ENCODE measurements at regions not wholly inside any gene's neighbourhood (a gene's known extent, or its start where the extent isn't known, plus 50 kb on each side); places are given as distances from the start of the nearest gene placed in this dataset.

DNA sequence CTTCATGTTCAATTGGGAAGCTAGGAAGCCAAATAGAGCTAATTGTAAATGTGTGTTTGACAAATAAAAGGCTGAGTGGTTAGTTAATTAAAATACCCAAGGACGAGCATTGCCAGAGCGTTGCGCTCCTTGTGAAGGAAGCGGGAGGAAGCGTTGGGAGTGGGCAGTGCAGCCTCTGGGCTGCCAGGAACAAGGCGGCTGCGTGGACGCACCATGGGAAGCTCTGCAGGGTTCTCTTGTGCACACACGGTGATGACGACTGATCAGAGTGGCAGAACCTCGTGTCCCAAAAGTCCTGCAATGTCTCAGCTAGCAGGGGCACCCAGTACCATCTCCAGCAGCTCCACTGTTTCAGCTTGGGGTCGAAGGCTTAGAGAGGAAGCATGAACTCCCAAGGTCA, 546.6 kb upstream of the TMEM132C start:
- DNase-seq (ENCODE audit: low read depth in 2 of 2) = no peak

DNA sequence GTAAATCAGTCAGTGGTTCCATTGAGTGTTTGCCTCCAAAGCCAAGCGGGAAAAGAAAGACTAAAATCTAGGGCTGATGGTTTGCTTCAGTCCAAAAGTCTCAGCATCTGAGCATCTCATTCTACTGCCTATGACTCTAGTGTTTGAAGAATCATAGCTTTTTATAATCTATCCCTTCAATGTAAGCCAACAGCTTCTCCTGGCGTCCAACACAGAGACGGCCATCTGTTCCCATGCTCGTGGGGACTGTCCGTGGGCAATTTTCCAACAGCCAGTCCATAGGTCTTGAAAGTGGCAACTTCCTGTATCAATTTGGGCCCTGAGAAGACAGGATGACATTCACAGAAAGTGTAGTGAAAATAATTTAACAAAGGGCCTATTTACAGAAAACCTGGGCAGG, 544.4 kb upstream of the TMEM132C start:
- DNase-seq (ENCODE audit: low read depth in 2 of 2) = no peak

DNA sequence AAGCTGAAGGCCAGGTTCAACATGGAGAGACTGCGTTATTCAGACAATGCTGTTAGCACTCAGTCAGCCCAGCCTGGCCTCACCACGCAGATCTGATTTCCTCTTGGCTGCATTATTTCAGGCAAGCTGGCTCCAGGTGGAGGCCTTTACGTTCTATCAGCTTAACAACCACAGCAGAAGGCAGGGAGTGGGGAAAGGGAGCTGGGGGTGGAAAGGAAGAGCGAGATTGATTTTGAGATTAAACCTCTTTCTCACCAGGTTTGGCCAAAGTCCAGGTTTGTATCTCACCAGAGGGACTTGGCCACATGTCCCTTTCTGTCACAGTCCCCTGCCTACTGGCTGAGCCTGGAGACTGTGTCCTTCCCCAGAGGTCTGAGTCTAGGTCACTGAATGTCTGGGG, 543.7 kb upstream of the TMEM132C start:
- no peak for DNase-seq (ENCODE audit: low read depth in 2 of 2)

DNA sequence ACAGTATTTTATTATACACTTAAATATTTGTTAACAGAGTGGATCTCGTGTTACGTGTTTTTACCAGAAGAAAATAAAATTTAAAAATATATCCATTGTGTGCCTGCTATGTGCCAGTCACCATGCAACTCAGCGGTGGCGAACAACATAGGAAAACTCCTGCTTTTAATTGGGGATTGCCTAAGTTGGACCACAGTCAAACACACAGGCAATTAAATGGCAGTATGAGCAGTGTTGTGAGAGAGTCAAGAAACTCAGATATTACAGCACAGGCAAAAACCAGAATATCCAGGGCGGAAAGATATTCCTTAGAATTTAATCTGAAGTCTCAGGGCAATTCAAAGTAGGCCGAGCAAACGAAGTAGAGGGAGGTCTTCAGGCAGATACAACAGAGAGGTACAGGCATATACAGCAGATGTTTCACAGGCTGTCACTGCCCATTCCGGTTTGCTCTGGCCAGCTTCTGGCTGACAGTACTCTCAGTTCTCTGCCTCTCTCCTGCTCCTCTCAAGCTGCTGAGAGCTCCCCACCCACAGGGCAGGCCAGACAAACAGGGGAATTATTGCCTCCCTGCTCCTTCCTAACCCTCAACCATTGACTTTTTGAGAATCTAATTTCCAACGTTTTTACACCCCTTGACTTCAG, 540.2 kb upstream of the TMEM132C start:
- DNase-seq (ENCODE audit: low read depth in 2 of 2) = no peak

DNA sequence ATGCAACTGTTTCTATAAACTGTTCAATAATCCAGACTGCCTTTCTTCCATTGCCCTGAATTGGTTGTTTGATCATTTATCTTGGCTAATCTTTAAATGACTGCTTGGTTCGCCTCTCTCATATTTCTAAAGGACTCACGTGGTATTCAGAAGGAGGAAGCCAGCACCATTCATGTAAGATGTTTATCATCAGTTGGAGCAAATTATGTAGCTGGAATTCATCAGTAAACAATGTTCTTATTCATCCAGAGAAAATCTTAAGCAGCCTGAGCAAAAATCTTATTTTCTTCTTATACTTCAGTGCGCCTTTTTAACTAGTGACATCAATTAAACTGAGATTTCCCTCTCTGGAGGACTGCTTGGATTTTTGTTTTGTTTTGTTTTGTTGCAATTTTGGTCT, 538.7 kb upstream of the TMEM132C start:
- no peak for DNase-seq (ENCODE audit: low read depth in 2 of 2)

DNA sequence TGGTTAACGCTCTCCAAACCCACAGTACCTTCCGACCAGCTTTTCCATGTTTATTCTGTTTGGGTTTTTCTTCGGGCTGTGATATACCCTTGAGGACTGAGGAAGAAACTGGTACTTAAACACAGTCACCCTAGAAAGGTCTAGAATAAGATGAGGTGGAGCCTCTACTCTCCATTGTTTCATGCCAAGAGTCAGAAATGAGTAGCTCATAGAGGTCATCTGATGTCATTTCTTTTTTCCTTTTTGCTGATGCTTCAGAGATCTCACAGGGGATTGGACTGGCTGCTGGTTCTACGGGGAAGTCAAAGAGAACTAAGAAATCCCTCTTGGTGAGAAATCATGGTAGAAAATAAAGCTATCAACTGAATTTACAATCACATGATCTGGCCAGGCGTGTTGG, 538.2 kb upstream of the TMEM132C start:
- DNase-seq (ENCODE audit: low read depth in 2 of 2) = no peak

DNA sequence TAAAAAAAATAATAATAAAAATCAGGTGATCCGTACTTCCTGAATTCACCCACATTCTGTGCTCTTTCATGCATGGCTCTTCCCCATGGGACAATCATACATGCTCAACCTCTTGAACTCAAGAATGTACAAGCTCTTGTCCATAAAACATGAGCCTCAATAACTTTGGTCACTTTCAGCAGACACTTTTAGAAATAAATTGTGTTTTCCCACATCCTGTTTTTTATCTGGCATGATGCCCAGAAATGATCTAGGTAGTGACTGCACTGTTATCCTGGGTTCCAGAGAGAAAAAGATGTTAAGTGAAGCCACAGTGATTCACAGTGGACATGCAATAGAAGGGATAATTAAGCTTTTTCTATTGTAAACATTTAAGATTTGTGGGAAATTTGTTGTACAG, 537.6 kb upstream of the TMEM132C start:
- no peak for DNase-seq (ENCODE audit: low read depth in 2 of 2)

DNA sequence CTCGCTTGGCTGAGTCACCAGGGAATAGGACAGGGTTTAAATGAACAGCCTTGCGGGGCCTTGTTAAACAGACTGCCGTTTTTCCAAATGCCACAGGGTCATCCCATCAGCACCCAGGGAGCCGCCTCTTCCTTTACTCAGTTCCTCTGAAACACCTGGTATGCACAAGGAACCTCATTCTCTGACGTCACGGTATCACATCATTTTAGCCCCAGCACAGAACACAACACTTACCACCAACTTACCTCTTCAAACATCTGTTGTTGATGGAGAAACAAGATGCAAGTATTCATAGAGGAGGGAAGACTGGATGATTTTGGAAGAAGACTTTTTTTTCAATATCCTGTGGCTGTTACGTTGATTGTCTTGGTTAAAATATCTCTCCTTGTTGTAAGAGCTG, 535.3 kb upstream of the TMEM132C start:
- no peak for DNase-seq (ENCODE audit: low read depth in 2 of 2)

DNA sequence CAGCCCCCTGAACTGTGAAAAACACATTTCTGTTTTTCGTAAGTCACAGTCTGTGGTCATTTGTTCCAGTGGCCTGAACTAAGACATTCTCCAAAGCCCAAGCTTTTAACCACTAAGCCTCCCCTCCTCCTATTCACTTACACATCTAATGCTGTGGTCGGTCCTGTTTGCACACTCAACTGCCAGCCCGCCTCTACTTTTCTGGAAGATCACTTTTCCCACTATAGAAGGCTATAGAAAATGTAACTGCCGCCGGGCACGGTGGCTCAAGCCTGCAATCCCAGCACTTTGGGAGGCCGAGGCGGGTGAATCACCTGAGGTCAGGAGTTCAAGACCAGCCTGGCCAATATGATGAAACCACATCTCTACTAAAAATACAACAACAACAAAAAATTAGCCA, 524.7 kb upstream of the TMEM132C start:
- DNase-seq (ENCODE audit: low read depth in 2 of 2) = no peak

DNA sequence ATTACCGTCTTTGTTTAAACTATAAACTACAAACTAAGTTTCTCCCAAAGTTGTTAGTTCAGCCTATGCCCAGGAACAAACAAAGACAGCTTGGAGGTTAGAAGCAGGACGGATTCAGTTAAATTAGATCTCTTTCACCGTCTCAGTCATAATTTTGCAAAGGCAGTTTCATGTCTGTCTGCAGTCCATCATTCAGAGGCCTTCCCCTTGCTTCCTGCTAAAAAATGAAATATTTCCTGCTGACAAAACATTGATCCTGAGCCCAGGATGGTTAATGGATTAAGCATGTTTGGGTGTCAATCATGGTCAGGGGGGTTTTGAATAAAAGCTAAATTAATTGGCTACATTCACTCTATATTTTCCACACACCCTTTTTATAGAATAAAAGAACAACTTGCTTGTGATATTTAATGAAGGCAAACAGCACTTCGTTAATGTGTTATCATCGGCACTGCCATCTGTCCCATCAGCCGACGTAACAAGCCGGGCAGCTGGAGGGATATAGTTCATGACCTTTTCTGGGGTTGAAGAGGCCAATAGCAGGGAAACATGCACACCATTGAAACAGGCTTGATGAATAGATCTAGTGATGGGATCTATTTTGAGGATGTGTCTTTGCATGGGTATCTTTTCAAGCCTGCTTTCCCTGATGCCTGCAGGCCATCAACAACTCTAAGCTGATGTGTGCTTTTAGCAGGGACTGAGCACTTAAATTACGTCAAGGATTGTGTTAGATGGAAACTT, 521.3 kb upstream of the TMEM132C start:
- DNase-seq (ENCODE audit: low read depth in 2 of 2) = peak; percentile 14 to 20

DNA sequence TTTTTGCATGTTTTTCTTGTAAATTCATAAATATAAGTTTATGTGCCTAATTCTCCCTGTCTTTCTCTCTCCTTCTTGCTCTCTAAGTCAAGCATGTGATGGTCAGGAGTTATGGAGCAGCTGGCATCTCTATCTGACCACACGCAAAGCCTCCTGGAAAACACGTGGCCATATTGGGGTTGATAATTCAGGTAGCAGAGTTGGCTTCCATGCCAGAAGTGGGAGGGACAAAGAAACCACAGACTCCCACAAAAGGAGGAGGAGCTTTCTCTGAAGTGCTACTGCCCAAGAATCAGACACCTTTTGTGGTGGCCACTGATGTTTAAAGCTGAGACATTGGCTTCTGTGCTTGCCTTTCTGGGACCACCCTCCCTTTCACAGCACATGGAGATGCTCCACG, 517.6 kb upstream of the TMEM132C start:
- DNase-seq (ENCODE audit: low read depth in 2 of 2) = no peak

DNA sequence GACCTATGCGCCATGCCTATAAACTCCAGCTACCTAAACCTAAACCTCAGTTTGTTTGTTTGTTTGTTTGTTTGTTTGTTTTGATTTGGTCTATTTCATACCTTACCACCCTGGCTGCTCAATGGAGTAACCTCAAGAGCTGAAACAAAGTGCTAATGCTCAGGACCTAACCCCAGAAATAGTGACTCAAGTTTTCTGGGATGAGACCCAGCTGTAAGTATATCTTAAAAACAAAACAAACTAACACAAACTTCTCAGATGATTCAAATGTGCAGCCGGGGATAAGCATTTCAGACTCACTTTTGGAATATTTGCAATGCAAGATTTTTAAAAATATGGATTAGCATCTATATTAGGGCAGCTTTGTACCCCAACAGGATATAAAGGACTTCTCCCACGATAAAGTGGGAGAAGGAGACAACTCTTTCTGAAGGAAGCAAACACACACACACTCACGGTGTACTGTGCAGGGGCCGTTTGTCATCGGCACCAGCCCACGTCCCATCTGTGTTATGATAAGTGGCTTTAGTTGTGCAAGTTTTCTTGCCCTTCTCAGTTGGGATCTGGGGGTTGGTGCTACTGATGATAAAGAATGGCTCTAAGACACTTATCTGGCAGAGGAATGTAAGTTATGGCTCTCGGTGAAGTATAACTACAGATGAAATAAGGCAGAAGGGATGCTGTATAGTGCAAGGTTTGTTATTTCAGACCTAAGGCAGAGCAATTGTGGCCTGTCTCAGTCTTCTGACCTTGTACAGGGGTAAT, 516.7 kb upstream of the TMEM132C start:
- no peak for DNase-seq (ENCODE audit: low read depth in 2 of 2)

DNA sequence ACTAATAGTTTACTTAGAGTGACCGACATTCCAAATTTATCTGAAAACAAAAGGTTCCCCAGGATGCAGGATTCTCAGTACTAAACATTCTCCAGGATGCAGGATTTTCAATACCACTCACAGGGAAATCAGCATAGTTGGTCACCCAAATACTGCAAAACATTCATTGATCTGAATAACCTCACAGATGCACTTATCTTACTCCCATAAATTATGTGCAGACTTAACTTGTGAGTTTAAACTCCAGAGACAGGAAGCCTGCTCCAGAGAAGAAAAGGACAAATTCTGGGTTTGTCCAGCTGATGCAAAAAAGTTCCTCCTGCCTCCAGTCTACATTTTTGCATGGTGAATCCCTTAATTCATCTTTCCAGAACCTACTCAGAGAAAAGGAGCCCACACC, 514.2 kb upstream of the TMEM132C start:
- DNase-seq (ENCODE audit: low read depth in 2 of 2) = no peak

DNA sequence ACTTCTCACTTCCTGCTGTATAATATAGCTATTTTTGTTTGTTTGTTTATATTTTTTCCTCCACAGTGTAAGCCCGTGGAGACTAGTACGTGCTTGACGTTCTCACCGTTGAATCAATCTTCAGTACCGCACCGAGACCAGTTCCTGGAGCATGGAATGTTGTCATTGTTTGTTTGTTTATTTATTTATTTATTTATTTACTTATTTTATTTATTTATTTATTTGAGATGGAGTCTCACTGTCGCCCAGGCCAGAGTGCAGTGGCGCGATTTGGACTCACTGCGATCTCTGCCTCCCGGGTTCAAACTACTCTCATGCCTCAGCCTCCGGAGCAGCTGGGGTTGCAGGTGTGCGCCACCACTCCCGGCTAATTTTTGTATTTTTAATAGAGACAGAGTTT, 506.6 kb upstream of the TMEM132C start:
- DNase-seq (ENCODE audit: low read depth in 2 of 2) = no peak

DNA sequence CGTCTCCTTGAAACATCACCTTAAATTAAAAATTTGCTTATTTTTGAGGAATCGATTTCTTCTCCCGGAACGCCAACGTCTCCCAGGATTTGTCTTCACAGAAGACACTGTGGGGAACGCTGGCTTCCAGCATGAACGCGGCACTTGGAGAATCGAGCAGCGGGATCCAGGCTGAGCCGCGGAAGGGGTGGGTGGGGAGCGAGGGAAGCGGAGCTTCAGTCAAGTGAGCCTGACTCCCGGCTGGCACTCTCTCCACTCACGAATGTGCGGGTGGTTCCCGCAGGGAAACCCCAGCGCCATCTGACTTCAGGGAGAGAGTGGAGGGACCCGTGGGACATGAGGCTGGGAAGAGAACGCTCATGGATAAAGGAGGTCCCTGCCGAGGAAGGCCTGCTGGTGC, 506.0 kb upstream of the TMEM132C start:
- no peak for DNase-seq (ENCODE audit: low read depth in 2 of 2)

DNA sequence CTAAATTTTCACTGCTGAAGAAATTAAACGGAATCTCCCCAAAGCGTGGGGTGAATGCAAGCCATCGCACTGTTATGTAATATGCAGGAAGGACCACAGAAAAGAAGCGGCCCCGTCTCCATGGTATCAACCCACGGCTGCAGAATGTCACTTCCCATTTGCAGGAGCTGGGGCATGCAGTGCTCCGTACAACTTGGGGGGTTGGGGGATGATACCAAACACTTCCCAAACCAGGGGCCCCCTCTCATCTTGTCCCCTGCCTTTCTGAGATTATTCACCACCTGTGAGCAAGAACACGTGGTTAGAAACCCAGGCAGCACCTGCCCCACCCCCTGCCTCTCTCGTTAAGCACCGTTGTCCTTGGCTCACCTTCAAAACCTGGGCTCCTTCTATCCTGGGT, 505.1 kb upstream of the TMEM132C start:
- DNase-seq (ENCODE audit: low read depth in 2 of 2) = no peak

DNA sequence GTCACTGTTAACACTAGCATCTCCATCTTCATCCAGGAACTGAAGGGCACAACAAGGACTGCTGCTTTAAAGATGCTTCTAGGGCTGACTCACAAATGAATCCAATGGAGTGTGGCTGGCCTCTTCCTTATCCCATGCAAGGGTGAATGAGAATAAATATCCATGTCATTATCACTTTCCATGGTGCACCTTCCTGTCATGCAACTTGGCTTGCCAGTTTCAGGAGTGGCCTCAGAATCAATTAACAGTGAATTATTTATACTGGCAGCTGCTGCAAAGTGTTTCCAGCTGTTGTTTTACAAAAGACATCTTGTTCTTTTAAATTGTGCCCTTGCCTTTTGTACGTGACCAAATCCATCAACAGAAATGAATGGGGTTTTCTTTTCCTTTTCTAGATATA, 499.3 kb upstream of the TMEM132C start:
- DNase-seq (ENCODE audit: low read depth in 2 of 2) = no peak

DNA sequence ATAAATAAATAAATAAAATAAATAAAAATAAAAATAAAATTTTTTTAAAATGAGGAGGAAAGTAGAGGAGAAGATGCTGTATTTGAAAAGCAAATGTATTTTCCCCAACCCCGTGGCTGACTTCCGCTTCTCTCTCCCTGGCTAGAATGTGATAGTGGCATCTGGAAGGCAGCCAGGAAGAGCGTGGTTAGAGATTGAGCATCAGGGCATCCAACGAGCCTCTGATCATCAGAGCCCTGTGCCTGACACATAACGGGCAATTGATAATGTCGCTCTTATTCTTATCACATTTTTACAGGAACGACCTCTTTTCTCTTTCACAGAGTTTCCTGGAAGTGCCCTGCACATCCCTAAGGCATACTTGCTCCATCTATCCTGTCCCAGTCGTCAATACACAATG, 496.9 kb upstream of the TMEM132C start:
- no peak for DNase-seq (ENCODE audit: low read depth in 2 of 2)

DNA sequence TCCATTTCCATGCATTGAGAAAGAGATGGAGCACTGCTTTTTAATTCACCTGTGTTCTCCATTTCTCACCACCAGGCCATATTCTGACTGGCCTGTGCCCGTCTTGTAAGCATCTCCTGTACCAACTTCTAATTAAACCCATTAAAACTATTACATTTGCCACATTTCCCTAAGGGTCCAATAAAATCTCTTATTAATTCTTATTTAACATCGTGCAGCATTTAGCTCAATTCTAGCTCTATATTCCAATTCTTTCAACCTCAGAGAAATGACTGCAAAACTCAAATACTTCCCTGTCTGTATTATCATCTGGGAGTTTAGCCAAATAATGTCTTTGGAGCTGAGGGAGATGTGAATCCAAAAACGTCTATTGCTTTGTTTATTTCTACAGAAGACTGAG, 495.4 kb upstream of the TMEM132C start:
- DNase-seq (ENCODE audit: low read depth in 2 of 2) = no peak

DNA sequence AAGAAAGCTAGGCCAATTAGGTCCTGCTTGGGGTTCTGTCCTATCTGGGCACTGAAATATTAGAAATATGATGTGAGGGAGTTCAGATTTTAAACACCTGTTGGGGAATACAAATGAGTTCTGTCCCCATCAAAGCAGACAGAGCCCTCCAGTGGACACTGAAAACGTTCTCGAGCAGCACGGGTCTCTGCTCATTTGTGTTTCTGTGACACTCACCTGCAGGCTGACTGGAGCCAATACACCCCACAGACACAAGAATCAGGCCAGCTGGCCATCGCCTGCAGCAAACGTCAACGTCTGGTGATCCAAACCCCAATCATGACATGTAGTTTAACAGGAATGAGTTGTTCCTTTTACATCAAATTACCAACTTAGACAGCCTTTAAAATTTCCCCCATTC, 493.4 kb upstream of the TMEM132C start:
- no peak for DNase-seq (ENCODE audit: low read depth in 2 of 2)

DNA sequence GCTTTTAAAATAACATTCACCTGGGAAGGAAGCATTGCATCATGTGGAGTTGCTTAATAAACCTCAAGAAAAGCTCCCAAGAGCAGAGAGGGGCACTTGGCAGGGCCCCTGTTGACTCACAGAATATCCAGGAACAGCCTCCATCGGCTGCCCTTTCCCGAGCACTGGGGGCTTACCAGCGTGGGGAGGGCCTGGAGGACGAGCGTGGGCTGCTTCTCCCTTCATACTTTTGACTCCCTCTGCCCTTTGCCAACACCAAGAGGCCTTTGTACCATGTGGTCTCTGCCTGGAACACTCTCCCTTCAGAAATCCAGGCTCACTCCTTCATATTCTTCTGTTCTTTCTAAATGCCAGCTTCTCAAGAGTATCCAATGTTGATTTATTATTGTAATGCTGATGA, 492.1 kb upstream of the TMEM132C start:
- no peak for DNase-seq (ENCODE audit: low read depth in 2 of 2)

DNA sequence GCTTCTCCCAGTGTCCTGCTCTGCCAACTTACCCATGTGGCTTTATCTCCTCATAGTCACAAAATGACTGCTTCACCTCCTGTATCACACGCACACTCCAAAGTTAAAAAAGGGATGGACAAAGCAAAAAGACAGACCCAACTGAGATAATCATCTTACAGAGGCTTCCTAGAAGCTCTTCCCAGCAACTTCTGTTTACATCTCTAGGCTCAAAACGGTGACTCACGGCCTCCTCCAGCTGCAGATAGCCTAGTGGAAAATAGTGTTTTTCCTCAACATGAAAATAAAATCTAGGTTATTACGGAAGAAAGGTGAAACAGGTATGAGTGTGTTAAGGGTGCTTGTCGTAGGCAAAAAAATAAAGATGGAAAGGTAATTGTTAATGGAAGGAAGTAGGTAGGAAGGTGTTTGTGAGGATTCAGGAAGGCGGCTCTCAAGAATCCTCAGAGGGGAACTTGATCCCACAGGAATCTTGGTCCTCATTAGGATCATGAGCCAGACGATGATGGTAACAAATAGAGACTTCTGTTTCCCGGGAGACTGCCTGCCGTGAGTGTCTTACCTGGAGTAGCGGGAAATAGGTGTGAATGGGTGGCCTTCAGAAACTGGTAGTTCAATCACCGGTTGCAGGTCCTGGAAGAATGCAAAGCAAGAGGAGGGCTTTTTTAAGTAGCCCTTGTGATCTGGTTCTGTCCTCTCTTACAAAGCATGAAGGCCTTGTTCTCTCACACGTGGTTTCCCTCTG, 487.5 kb upstream of the TMEM132C start:
- DNase-seq (ENCODE audit: low read depth in 2 of 2) = no peak
